SK-N-SH (cell line): ENCODE measurements at regions not wholly inside any gene's neighbourhood (a gene's known extent, or its start where the extent isn't known, plus 50 kb on each side); places are given as distances from the start of the nearest gene placed in this dataset.

Source experiments
- CTCF ChIA-PET: fragments of 300-600, 350-600 bp; formaldehyde crosslinking; extraction: SDS; loops from one replicate; lab custom pipeline; 2021; lab: Yijun Ruan, JAX
- POLR2A ChIA-PET: fragments of 350-600 bp; sonication (Branson Sonifier 250); formaldehyde crosslinking; extraction: SDS; loops from one replicate; lab custom pipeline; 2020; ENCODE audit warnings: antibody characterized with exemption, inconsistent platforms; lab: Yijun Ruan, JAX
- DNase-seq: peaks from one replicate; pipeline ENCODE4 v3.0.0; 2012
- H2AFZ ChIP-seq: fragments of 200-600 bp; sonication (generic); 2 replicates; pipeline ENCODE4 v1.8.1; 2016; ENCODE audit warnings: antibody characterized with exemption, mild to moderate bottlenecking, low read depth
- H3F3A ChIP-seq: fragments of 200-600 bp; sonication (generic); replicated peaks from 2 replicates; pipeline ENCODE3; 2016; ENCODE audit warnings: antibody characterized with exemption, mild to moderate bottlenecking; ENCODE audit not compliant: insufficient read depth
- H3K27ac ChIP-seq, 2 experiments: fragments of 200-500 bp in 1 of 2; fragments of 200-600 bp in 1 of 2; sonication (Bioruptor generic) in 1 of 2; sonication (generic), shearing (Covaris generic) in 1 of 2; 2 replicates each; pipeline versions ENCODE4 v1.5.1 to v1.6.1; 2014 to 2016; ENCODE audit warnings: low read depth in 2 of 2, inconsistent platforms in 1 of 2, low read length in 1 of 2, mild to moderate bottlenecking in 1 of 2, mixed read lengths in 1 of 2
- H3K27me3 ChIP-seq: fragments of 200-600 bp; sonication (generic), shearing (Covaris generic); 2 replicates; pipeline ENCODE4 v1.6.1; 2016; ENCODE audit warnings: mixed run types; ENCODE audit not compliant: insufficient read depth
- H3K36me3 ChIP-seq, 2 experiments: fragments of 200-500 bp in 1 of 2; fragments of 200-600 bp in 1 of 2; sonication (Bioruptor generic) in 1 of 2; sonication (generic) in 1 of 2; replicated peaks in 1 of 2; 2 replicates each; pipeline versions ENCODE3 to v1.5.1; 2014 to 2016; ENCODE audit warnings: low read length in 1 of 2, mild to moderate bottlenecking in 1 of 2; ENCODE audit not compliant: insufficient read depth in 2 of 2, control insufficient read depth in 1 of 2
- H3K4me1 ChIP-seq, 2 experiments: fragments of 200-500 bp in 1 of 2; fragments of 200-600 bp in 1 of 2; sonication (Bioruptor generic) in 1 of 2; sonication (generic), shearing (Covaris generic) in 1 of 2; 2 replicates each; pipeline versions ENCODE4 v1.5.1 to v1.6.1; 2014 to 2016; ENCODE audit warnings: low read depth in 1 of 2, low read length in 1 of 2, mixed run types in 1 of 2; ENCODE audit not compliant: insufficient read depth in 2 of 2, control insufficient read depth in 1 of 2
- H3K4me2 ChIP-seq: fragments of 200-600 bp; sonication (generic), shearing (Covaris generic); 2 replicates; pipeline ENCODE4 v1.6.1; 2017; ENCODE audit warnings: mixed run types
- H3K4me3 ChIP-seq, 2 experiments: fragments of 200-500 bp in 1 of 2; fragments of 200-600 bp in 1 of 2; sonication (Bioruptor generic) in 1 of 2; sonication (generic), shearing (Covaris generic) in 1 of 2; 2 replicates each; pipeline versions ENCODE4 v1.5.1 to v1.8.1; 2014 to 2016; ENCODE audit warnings: low read depth in 2 of 2, inconsistent platforms in 1 of 2, low read length in 1 of 2, mild to moderate bottlenecking in 1 of 2, mixed read lengths in 1 of 2, moderate library complexity in 1 of 2
- H3K79me2 ChIP-seq: fragments of 200-600 bp; sonication (generic); 2 replicates; pipeline ENCODE4 v1.8.1; 2017; ENCODE audit warnings: mild to moderate bottlenecking; ENCODE audit not compliant: insufficient read depth
- H3K9ac ChIP-seq: fragments of 200-600 bp; sonication (generic); 2 replicates; pipeline ENCODE4 v1.6.1; 2017; ENCODE audit warnings: mixed run types
- H3K9me2 ChIP-seq: fragments of 200-600 bp; sonication (generic); 2 replicates; pipeline ENCODE4 v1.6.1; 2017; ENCODE audit warnings: mixed run types
- H3K9me3 ChIP-seq: fragments of 200-600 bp; sonication (generic); 2 replicates; pipeline ENCODE4 v1.6.1; 2017; ENCODE audit warnings: mixed run types, mild to moderate bottlenecking, moderate library complexity
- H4K20me1 ChIP-seq: fragments of 200-600 bp; sonication (generic); 2 replicates; pipeline ENCODE4 v1.6.1; 2017; ENCODE audit warnings: mild to moderate bottlenecking, mixed run types; ENCODE audit not compliant: insufficient read depth
- ELF1 ChIP-seq: IDR thresholded peaks from 2 replicates; pipeline ENCODE4 v1.4.0; 2012
- EP300 ChIP-seq, 2 experiments: IDR thresholded peaks; 2 replicates each; pipeline versions ENCODE4 v1.4.0 to v1.6.1; 2012; ENCODE audit warnings: borderline replicate concordance in 1 of 2, low read depth in 1 of 2, low read length in 1 of 2
- FOXM1 ChIP-seq: IDR thresholded peaks from 2 replicates; pipeline ENCODE4 v1.4.0; 2012; ENCODE audit warnings: low read depth, mild to moderate bottlenecking
- GABPA ChIP-seq: IDR thresholded peaks from 2 replicates; pipeline ENCODE4 v1.4.0; 2012; ENCODE audit warnings: low read depth, mild to moderate bottlenecking
- IRF3 ChIP-seq: fragments of 150-350 bp; IDR thresholded peaks from 2 replicates; pipeline ENCODE4 v1.6.1; 2016; ENCODE audit warnings: mild to moderate bottlenecking, low read depth, low read length
- JUND ChIP-seq: IDR thresholded peaks from 2 replicates; pipeline ENCODE4 v1.4.0; 2012
- MEF2A ChIP-seq: IDR thresholded peaks from 2 replicates; pipeline ENCODE4 v1.4.0; 2012; ENCODE audit warnings: low read depth, borderline replicate concordance
- NFIC ChIP-seq: IDR thresholded peaks from 2 replicates; pipeline ENCODE4 v1.4.0; 2012; ENCODE audit warnings: borderline replicate concordance
- PBX3 ChIP-seq: IDR thresholded peaks from 2 replicates; pipeline ENCODE4; 2012
- RAD21 ChIP-seq: IDR thresholded peaks from 2 replicates; pipeline ENCODE4 v1.6.1; 2012; ENCODE audit warnings: mild to moderate bottlenecking, low read length
- RCOR1 ChIP-seq: fragments of 150-350 bp; IDR thresholded peaks from 2 replicates; pipeline ENCODE4 v1.6.1; 2017; ENCODE audit warnings: antibody characterized with exemption, low read length
- RFX5 ChIP-seq: IDR thresholded peaks from 2 replicates; pipeline ENCODE4 v1.6.1; 2012; ENCODE audit warnings: mild to moderate bottlenecking, improper control_type of control experiment, low read length
- SIN3A ChIP-seq: IDR thresholded peaks from 2 replicates; pipeline ENCODE4 v1.6.1; 2012; ENCODE audit warnings: low read depth, mild to moderate bottlenecking, low read length, moderate library complexity, borderline replicate concordance
- TCF12 ChIP-seq: IDR thresholded peaks from 2 replicates; pipeline ENCODE4 v1.4.0; 2012
- WGBS: methylation state at CpG from one replicate; pipeline ENCODE4 v1.1.6; 2017; ENCODE audit warnings: low lambda C conversion rate; 5-methylcytosine and 5-hydroxymethylcytosine counted together

- no peak for TF ChIP-seq NFIC
- no peak for TF ChIP-seq SIN3A
- TF ChIP-seq PBX3 = no peak
- TF ChIP-seq FOXM1 = no peak
- no peak for TF ChIP-seq GABPA
- no peak for TF ChIP-seq TCF12
- TF ChIP-seq ELF1 = no peak
- TF ChIP-seq, all 33 proteins: peak for 0
Observed at GRCh38 chr10:23694446-23694920, 255.6 kb downstream of the OTUD1 start (continued).

GRCh38 chr10:23694921-23695824 is 256.3 kb downstream of the OTUD1 start:
- 5% methylated on average over 33 of the region's 63 CpGs for WGBS

GRCh38 chr10:23695825-23696420 is 257.0 kb downstream of the OTUD1 start:
- DNase-seq = peak; percentile 12
- Histone ChIP-seq H3K27ac (no peak overlapping the region), H3K4me2 (no peak overlapping the region), H3K79me2 (no peaks in the 10 kb centered on the region), H2AFZ (no peak overlapping the region), H3K9me3 (no peaks in the 10 kb centered on the region), H3K9ac (no peak overlapping the region), H4K20me1 (no peaks in the 10 kb centered on the region), H3K9me2 (no peaks in the 10 kb centered on the region), H3K4me3 (no peak overlapping the region), H3K4me1 (no peaks in the 10 kb centered on the region), H3K36me3 (no peaks in the 10 kb centered on the region), H3K27me3 (peaks cover 34% of the 10 kb centered on the region), H3F3A (no peaks in the 10 kb centered on the region)
- POLR2A ChIA-PET = no interaction called here
- 30% methylated on average over 17 of the region's 36 CpGs for WGBS
- CTCF ChIA-PET = interaction anchor here (1.2 kb wide), 2 partner anchors 381 to 538 kb away, joined by 3 to 4 read pairs; no protein-coding TSS in a partner anchor
- no peak for TF ChIP-seq RFX5
- TF ChIP-seq JUND = no peak
- no peak for TF ChIP-seq EP300 (IDR thresholded peaks at IDR 0.05; ENCODE audit: borderline replicate concordance in 1 of 2, low read depth in 1 of 2, low read length in 1 of 2)

More at GRCh38 chr10:23694921-23695824, 256.3 kb downstream of the OTUD1 start:
- Histone ChIP-seq H4K20me1 (no peaks in the 10 kb centered on the region), H3K27ac (no peak overlapping the region), H3F3A (no peaks in the 10 kb centered on the region), H3K9me2 (no peaks in the 10 kb centered on the region), H3K4me2 (peak overlapping the region; percentile 52; the same call in 1 of the 2 replicates), H3K79me2 (no peaks in the 10 kb centered on the region), H2AFZ (no peak overlapping the region), H3K36me3 (no peaks in the 10 kb centered on the region), H3K4me3 (no peak overlapping the region), H3K27me3 (peaks cover 34% of the 10 kb centered on the region), H3K9ac (no peak overlapping the region), H3K4me1 (no peaks in the 10 kb centered on the region), H3K9me3 (no peaks in the 10 kb centered on the region)
- POLR2A ChIA-PET = no interaction called here
- TF ChIP-seq RAD21 = no peak
- TF ChIP-seq IRF3 = no peak
- TF ChIP-seq FOXM1 = no peak
- TF ChIP-seq NFIC = no peak
- TF ChIP-seq RFX5 = no peak
- no peak for TF ChIP-seq MEF2A
- no peak for TF ChIP-seq RCOR1
- CTCF ChIA-PET = interaction anchor here (1.2 to 2.3 kb wide), 2 partner anchors 537 kb away, joined by 4 to 6 read pairs; no protein-coding TSS in a partner anchor
- DNase-seq = peak; percentile 44
